Neural cell (in vitro differentiated cells): ENCODE measurements at regions not wholly inside any gene's neighbourhood (a gene's known extent, or its start where the extent isn't known, plus 50 kb on each side); places are given as distances from the start of the nearest gene placed in this dataset.
A peak's percentile ranks its signal among the peaks of the same experiment; 100 is the strongest.

ENCODE experiments used
- H2AFZ ChIP-seq: fragments of 200-600, 300-800 bp; sonication (generic), shearing (Covaris generic); 2 replicates; pipeline ENCODE4 v1.6.0; 2014; ENCODE audit warnings: low read depth, mild to moderate bottlenecking, antibody characterized with exemption, low read length, moderate library complexity
- H3F3A ChIP-seq: fragments of 200-600 bp; shearing (Covaris generic); 2 replicates; pipeline ENCODE4 v1.6.1; 2016; ENCODE audit warnings: mild to moderate bottlenecking, moderate library complexity, mixed read lengths, antibody characterized with exemption, low read length; ENCODE audit not compliant: insufficient read depth, poor library complexity, severe bottlenecking
- H3K27ac ChIP-seq: fragments of 200-600, 300-800 bp; sonication (generic), shearing (Covaris generic); 2 replicates; pipeline ENCODE4 v1.5.1; 2014; ENCODE audit warnings: mild to moderate bottlenecking, low read length, moderate library complexity
- H3K27me3 ChIP-seq: fragments of 300-800, 200-600 bp; sonication (generic), shearing (Covaris generic); 2 replicates; pipeline ENCODE4 v1.6.0; 2014; ENCODE audit warnings: mild to moderate bottlenecking, low read depth, low read length, moderate library complexity; ENCODE audit not compliant: insufficient read depth
- H3K36me3 ChIP-seq: fragments of 300-800, 200-600 bp; sonication (generic), shearing (Covaris generic); 2 replicates; pipeline ENCODE4 v1.5.1; 2014; ENCODE audit warnings: mild to moderate bottlenecking, antibody characterized with exemption, low read length, moderate library complexity; ENCODE audit not compliant: insufficient read depth
- H3K4me2 ChIP-seq: fragments of 300-800, 200-600 bp; sonication (generic), shearing (Covaris generic); 2 replicates; pipeline ENCODE4 v1.6.0; 2014; ENCODE audit warnings: mild to moderate bottlenecking, low read length
- H3K4me3 ChIP-seq: fragments of 300-800, 200-600 bp; sonication (generic), shearing (Covaris generic); 2 replicates; pipeline ENCODE4 v1.5.1; 2014; ENCODE audit warnings: mild to moderate bottlenecking, low read length, moderate library complexity
- H3K79me2 ChIP-seq: fragments of 200-600 bp; shearing (Covaris generic); replicated peaks from 2 replicates; pipeline ENCODE4 v1.6.0; 2014; ENCODE audit warnings: mild to moderate bottlenecking, low read length, moderate library complexity; ENCODE audit not compliant: insufficient read depth
- H3K9ac ChIP-seq: fragments of 300-800, 200-600 bp; sonication (generic), shearing (Covaris generic); 2 replicates; pipeline ENCODE4 v1.6.1; 2016; ENCODE audit warnings: mild to moderate bottlenecking, low read length, mixed read lengths
- H3K9me2 ChIP-seq: fragments of 200-600 bp; shearing (Covaris generic); 2 replicates; pipeline ENCODE4 v1.6.1; 2016; ENCODE audit warnings: mild to moderate bottlenecking, low read length, mixed read lengths; ENCODE audit not compliant: insufficient read depth
- H3K9me3 ChIP-seq: fragments of 200-600, 300-800 bp; sonication (generic), shearing (Covaris generic); 2 replicates; pipeline ENCODE4 v1.6.1; 2016; ENCODE audit warnings: mild to moderate bottlenecking, mixed run types, low read length, moderate library complexity, mixed read lengths
- H4K20me1 ChIP-seq: fragments of 200-600 bp; shearing (Covaris generic); 2 replicates; pipeline ENCODE4 v1.6.1; 2016; ENCODE audit warnings: mild to moderate bottlenecking, mixed run types; ENCODE audit not compliant: insufficient read depth
- EP300 ChIP-seq: fragments of 450-650 bp; conservative IDR thresholded peaks from 2 replicates; pipeline ENCODE4 v1.6.1; 2014; ENCODE audit warnings: antibody characterized with exemption, mild to moderate bottlenecking, moderate library complexity; ENCODE audit not compliant: poor library complexity, severe bottlenecking
- EZH2 ChIP-seq: fragments of 200-600, 300-800 bp; shearing (Covaris generic), sonication (generic); IDR thresholded peaks from 2 replicates; pipeline ENCODE4 v1.6.1; 2014; ENCODE audit warnings: antibody characterized with exemption, low read length, borderline replicate concordance, mild to moderate bottlenecking; ENCODE audit not compliant: insufficient read depth, poor library complexity, severe bottlenecking
- MXI1 ChIP-seq: fragments of 450-650 bp; conservative IDR thresholded peaks from 2 replicates; pipeline ENCODE4 v1.6.1; 2014; ENCODE audit warnings: antibody characterized with exemption, mild to moderate bottlenecking; ENCODE audit not compliant: poor library complexity, severe bottlenecking
- POLR2AphosphoS5 ChIP-seq: IDR thresholded peaks from 2 replicates; pipeline ENCODE4 v1.6.1; 2012
- RAD21 ChIP-seq: fragments of 450-650 bp; conservative IDR thresholded peaks from 2 replicates; pipeline ENCODE4 v1.6.1; 2014; ENCODE audit warnings: antibody characterized with exemption, mild to moderate bottlenecking, moderate library complexity
- SMC3 ChIP-seq: fragments of 450-650 bp; conservative IDR thresholded peaks from 2 replicates; pipeline ENCODE4 v1.6.1; 2014; ENCODE audit warnings: antibody characterized with exemption, mild to moderate bottlenecking, moderate library complexity; ENCODE audit not compliant: poor library complexity
- TAF1 ChIP-seq: IDR thresholded peaks from 2 replicates; pipeline ENCODE4 v1.6.1; 2012; ENCODE audit warnings: low read depth
- TF ChIP-seq, protein P1 (sequence below): fragments of 450-650 bp; IDR thresholded peaks from 2 replicates; pipeline ENCODE4 v1.5.1; 2014; ENCODE audit warnings: antibody characterized with exemption, mild to moderate bottlenecking, moderate library complexity; ENCODE audit not compliant: poor library complexity, severe bottlenecking
- TF ChIP-seq, protein P2 (sequence below): IDR thresholded peaks from 2 replicates; pipeline ENCODE4 v1.6.1; 2012; ENCODE audit warnings: borderline replicate concordance

DNA sequence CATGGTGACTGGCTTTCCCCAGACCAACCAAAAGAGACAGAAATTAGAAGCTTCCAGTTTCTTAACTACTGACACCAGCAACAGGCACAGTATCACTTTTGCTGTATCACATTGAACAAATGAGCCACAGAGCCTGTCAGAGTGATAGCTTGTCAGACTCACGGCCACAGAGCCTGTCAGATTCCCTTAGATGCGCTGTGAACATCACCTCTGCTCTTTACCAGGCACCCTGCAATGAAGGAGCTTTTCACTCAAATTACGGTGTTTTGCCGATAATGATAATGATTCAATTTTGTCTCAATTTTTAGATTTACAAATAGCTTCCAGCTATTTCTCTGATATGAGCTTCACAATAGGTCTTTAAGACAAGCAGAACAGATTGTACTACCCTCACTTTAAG lies 107.9 kb upstream of the GNG12 start:
- Histone ChIP-seq H3K36me3 (no peaks in the 10 kb centered on the region), H3K4me2 (no peak overlapping the region), H2AFZ (no peak overlapping the region), H3K9me3 (no peaks in the 10 kb centered on the region), H3F3A (peaks cover 6% of the 10 kb centered on the region), H3K27ac (peak overlapping the region; percentile 45), H3K9ac (no peak overlapping the region), H3K27me3 (no peaks in the 10 kb centered on the region), H3K4me3 (peak overlapping the region; percentile 30), H4K20me1 (no peaks in the 10 kb centered on the region), H3K9me2 (no peaks in the 10 kb centered on the region), H3K79me2 (no peaks in the 10 kb centered on the region)
- TF ChIP-seq, protein P1, sequence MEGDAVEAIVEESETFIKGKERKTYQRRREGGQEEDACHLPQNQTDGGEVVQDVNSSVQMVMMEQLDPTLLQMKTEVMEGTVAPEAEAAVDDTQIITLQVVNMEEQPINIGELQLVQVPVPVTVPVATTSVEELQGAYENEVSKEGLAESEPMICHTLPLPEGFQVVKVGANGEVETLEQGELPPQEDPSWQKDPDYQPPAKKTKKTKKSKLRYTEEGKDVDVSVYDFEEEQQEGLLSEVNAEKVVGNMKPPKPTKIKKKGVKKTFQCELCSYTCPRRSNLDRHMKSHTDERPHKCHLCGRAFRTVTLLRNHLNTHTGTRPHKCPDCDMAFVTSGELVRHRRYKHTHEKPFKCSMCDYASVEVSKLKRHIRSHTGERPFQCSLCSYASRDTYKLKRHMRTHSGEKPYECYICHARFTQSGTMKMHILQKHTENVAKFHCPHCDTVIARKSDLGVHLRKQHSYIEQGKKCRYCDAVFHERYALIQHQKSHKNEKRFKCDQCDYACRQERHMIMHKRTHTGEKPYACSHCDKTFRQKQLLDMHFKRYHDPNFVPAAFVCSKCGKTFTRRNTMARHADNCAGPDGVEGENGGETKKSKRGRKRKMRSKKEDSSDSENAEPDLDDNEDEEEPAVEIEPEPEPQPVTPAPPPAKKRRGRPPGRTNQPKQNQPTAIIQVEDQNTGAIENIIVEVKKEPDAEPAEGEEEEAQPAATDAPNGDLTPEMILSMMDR: no peak
- TF ChIP-seq MXI1 (no peak), POLR2AphosphoS5 (peak; percentile 84), EP300 (peak; percentile 88), RAD21 (peak; percentile 21)

DNA sequence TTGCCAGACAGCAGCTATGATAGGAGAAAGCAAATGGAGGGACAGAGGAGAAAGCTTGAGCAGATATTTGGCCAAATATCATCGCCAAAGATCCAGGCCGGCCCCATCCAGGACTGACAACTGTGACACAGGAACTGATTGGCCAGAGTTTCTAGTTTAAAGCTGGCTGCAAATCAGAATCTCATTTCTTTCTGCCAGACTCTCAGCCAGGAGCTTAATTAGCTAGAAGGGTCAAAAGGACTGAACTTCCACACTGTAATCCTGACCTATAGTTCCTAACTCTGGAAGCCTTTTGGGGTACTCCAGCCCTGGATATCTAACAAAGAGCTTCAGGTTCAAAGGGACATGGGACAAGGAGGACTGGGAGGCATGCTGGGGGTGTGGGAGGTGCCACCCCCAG lies 106.7 kb upstream of the GNG12 start:
- Histone ChIP-seq H3F3A (peaks cover 6% of the 10 kb centered on the region), H3K9ac (no peak overlapping the region), H3K36me3 (no peaks in the 10 kb centered on the region), H3K27ac (no peak overlapping the region), H3K9me3 (no peaks in the 10 kb centered on the region), H3K79me2 (no peaks in the 10 kb centered on the region), H3K4me3 (no peak overlapping the region), H4K20me1 (no peaks in the 10 kb centered on the region), H3K27me3 (no peaks in the 10 kb centered on the region), H2AFZ (no peak overlapping the region), H3K4me2 (no peak overlapping the region), H3K9me2 (no peaks in the 10 kb centered on the region)
- TF ChIP-seq, protein P1: no peak
- TF ChIP-seq EP300 (no peak), RAD21 (no peak), SMC3 (no peak)

DNA sequence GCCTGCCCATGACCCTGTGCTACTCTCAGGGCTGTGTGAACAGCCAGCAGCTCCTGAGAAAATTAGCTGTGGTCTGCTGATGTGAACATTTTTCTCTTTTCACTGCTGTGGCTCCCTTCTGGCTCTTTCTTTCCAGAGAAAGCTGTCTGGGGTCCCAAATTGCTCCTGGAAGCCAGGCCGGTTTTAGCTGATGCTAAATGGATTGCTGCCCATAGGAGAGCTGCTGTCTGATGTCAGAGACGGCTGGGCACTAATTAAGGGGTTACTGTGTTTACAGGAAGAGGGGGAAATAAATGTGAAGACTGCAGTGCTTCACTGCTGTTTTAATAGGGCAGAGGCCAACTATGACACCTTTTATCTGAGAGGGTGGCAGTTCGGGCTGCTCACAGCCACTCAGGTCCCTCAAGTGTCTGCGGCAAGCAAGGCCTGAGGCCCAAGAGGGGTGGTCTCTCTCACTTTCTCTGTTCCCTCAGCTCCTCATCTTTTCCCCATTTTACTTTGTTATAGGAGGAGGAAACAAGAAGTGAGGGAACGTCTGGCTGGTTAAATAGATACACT lies 106.0 kb upstream of the GNG12 start:
- H3K4me3 ChIP-seq: no peak overlapping the region
- H3K9me2 ChIP-seq: no peaks in the 10 kb centered on the region
- H3K9ac ChIP-seq: peak overlapping the region; percentile 15
- no peaks in the 10 kb centered on the region for H3K27me3 ChIP-seq
- no peak overlapping the region for H2AFZ ChIP-seq
- TF ChIP-seq EZH2 (no peak), SMC3 (no peak), RAD21 (no peak), MXI1 (no peak), TAF1 (no peak), POLR2AphosphoS5 (no peak), EP300 (no peak)
- TF ChIP-seq, protein P1: no peak
- TF ChIP-seq, protein P2, sequence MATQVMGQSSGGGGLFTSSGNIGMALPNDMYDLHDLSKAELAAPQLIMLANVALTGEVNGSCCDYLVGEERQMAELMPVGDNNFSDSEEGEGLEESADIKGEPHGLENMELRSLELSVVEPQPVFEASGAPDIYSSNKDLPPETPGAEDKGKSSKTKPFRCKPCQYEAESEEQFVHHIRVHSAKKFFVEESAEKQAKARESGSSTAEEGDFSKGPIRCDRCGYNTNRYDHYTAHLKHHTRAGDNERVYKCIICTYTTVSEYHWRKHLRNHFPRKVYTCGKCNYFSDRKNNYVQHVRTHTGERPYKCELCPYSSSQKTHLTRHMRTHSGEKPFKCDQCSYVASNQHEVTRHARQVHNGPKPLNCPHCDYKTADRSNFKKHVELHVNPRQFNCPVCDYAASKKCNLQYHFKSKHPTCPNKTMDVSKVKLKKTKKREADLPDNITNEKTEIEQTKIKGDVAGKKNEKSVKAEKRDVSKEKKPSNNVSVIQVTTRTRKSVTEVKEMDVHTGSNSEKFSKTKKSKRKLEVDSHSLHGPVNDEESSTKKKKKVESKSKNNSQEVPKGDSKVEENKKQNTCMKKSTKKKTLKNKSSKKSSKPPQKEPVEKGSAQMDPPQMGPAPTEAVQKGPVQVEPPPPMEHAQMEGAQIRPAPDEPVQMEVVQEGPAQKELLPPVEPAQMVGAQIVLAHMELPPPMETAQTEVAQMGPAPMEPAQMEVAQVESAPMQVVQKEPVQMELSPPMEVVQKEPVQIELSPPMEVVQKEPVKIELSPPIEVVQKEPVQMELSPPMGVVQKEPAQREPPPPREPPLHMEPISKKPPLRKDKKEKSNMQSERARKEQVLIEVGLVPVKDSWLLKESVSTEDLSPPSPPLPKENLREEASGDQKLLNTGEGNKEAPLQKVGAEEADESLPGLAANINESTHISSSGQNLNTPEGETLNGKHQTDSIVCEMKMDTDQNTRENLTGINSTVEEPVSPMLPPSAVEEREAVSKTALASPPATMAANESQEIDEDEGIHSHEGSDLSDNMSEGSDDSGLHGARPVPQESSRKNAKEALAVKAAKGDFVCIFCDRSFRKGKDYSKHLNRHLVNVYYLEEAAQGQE: no peak
- H3F3A ChIP-seq: peaks cover 6% of the 10 kb centered on the region
- no peak overlapping the region for H3K4me2 ChIP-seq
- H3K27ac ChIP-seq: no peak overlapping the region
- no peaks in the 10 kb centered on the region for H4K20me1 ChIP-seq
- no peaks in the 10 kb centered on the region for H3K9me3 ChIP-seq
- H3K36me3 ChIP-seq: no peaks in the 10 kb centered on the region
- no peaks in the 10 kb centered on the region for H3K79me2 ChIP-seq
